ENCODE measurements at regions not wholly inside any gene's neighbourhood (a gene's known extent, or its start where the extent isn't known, plus 50 kb on each side); places are given as distances from the start of the nearest gene placed in this dataset.

DNA sequence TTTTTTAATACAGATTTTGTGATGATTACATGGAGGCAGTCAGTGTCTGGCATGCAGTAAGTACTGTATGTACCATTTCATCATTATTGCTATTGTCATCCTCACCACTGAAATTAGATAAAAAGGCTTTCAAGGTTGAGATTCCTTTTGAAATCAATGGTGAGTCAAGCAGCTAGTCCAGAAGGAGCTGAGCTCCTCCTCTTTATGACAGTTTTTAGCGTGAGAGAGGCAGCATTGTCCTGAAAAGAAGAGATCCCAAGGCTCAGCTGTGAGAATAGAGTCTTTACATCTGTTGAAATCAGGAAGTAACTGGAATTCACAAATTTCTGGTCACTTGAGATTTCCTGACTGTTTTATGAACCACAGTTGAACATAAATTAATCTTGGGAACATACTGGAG, 161.9 kb downstream of the PAX1 start:
- TF ChIP-seq CTCF (IDR thresholded peaks at IDR 0.05) (no peak), POLR2A (IDR thresholded peaks at IDR 0.05) (no peak)
